Retina (tissue), 1 donor: ENCODE measurements at regions not wholly inside any gene's neighbourhood (a gene's known extent, or its start where the extent isn't known, plus 50 kb on each side); places are given as distances from the start of the nearest gene placed in this dataset.

Source experiments
- DNase-seq: peaks from one replicate; pipeline ENCODE4 v3.0.0-alpha.2; 2016

DNA sequence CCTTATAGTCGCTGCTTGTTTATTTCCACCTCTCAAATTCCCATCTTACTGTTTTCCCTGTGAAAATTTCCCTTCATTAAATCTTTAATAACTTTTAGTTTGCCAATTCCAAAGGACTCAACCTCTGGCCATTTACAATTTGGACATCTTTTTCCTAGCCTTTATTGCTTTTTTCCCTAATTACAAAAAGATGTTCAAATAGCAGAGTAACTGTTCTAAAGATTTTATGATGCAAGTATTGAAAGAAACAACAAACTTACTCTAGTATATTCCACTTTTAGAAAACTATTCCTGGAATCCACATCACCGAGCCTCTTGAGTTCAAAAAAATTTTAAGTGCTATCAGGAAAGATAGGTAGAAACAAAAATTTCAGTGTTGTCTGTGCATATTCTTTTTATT, 174.1 kb upstream of the UBE2E2 start:
- DNase-seq: no peak

DNA sequence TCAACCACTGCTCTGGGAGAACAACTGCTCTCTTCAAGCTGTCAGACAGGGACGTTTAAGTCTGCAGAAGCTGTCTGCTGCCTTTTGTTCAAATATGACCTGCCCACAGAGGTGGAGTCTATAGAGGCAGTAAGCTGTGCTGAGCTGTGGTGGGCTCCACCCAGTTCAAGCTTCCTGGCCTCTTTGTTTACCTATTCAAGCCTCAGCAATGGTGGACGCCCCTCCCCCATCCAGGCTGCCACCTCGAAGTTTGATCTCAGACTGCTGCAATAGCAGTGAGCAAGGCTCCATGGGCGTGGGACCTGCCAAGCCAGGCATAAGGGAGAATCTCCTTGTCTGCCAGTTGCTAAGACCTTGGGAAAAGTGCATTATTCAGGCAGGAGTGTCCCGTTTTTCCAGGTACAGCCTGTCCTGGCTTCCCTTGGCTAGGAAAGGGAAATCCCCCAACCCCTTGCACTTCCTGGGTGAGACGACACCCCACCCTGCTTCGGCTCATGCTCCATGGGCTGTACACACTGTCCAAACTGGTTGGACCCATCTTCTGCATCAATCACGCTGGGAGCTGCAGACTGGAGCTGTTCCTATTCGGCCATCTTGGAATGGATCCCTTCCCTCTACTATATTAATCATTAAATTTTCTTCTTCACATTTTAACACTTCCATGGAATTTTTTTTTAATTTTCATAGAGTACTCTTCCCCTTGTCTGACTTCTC, 167.0 kb upstream of the UBE2E2 start:
- DNase-seq: no peak

DNA sequence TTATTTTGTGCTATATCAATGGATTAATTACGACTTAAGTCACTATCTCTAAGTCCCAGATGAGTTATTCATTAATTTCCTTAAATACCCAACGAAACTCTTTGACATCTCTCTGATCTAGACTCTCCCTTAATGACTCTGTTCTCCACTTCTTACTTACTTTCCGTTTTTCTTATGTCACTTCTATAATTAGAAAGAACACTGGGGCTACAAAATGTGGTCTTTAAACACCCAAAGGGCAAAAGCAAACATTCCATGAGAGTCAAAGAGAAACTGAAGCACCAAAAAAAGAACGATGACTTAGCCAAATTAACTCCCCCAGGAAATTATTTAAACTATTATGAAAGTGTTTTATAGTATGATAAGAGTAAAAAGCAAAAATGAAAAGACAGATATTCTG, 166.4 kb upstream of the UBE2E2 start:
- DNase-seq: no peak

DNA sequence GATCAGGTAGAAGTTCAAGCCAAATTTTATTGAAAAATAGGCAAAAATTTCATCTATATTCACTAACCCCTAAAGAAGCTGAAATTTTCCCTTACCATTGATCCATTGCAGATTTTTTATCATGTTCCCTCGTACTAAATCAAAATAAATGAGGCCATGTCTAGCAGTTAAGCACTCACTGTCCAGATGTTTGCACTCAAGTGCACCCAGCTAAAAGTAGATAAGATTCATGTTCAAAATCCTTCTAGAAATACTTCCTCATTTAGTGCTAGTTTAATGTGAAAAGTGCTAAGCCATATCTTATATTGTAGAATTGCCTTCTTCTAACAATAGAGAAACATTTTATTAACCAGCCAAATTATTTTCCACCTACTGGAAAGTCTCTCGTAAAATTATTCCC, 164.7 kb upstream of the UBE2E2 start:
- DNase-seq: no peak

DNA sequence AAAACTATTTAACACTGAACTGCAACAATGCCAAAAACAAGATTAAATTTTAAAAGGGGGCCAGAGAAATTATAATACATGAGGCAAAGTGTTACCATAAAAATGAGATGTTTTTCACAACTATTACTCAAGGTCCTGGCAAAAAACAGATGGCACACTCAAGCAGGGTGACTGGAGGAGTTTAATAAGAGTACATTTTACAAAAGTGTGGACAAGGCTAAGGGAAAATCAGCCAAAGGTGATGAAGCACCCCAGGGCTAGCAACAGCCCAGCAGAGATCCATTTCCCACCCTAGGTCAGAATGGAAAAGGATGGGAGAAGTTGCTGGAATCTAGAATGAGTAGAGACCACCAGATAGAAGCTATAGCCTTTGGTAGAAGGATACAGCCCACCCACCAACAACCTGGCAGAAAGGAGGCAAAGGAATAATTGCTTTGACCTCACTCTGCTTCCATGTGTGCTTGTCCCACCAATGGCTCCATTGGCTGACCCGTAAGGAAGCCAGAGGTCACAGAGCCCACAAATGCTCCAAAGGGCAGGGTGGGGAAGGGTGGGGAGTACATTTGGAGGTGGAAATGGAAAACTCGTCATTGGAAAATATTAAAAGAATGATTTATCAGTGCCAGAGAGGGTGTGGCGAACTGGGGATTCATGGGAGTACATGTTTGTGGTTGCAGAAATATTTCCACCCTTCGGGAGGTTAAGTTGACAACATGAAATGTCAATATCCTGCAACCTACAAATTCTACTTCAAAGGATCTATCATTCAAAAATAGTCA, 161.0 kb upstream of the UBE2E2 start:
- DNase-seq: no peak

DNA sequence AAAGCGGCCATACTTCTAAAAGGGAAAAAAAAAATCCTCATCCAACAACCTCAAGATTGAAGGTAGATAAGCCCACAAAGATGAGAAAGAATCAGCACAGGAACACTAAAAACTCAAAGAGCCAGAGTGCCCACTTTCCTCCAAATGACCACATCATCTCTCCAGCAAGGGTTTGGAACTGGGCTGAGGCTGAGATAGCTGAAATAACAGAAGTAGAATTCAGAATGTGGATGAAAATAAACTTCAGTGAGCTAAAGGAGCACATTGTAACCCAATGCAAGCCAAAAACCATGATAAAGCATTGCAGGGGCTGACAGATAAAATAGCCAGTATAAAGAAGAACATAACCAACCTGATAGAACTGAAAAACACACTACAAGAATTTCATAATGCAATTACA, 158.7 kb upstream of the UBE2E2 start:
- no peak for DNase-seq

DNA sequence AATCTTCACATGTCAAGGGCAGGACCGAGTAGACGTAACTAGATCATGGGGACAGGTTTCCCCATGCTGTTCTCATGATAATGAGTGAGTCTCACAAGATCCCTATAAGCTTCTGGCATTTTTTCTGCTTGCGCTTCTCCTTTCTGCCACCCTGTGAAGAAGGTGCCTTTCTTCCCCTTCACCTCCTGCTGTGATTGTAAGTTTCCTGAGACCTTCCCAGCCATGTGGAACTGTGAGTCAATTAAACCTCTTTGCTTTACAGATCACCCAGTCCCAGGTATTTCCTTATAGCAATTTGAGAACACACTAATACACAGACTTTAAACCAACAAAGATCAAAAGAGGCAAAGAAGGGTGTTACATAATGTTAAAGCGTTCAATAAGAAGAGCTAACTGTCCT, 156.6 kb upstream of the UBE2E2 start:
- no peak for DNase-seq

DNA sequence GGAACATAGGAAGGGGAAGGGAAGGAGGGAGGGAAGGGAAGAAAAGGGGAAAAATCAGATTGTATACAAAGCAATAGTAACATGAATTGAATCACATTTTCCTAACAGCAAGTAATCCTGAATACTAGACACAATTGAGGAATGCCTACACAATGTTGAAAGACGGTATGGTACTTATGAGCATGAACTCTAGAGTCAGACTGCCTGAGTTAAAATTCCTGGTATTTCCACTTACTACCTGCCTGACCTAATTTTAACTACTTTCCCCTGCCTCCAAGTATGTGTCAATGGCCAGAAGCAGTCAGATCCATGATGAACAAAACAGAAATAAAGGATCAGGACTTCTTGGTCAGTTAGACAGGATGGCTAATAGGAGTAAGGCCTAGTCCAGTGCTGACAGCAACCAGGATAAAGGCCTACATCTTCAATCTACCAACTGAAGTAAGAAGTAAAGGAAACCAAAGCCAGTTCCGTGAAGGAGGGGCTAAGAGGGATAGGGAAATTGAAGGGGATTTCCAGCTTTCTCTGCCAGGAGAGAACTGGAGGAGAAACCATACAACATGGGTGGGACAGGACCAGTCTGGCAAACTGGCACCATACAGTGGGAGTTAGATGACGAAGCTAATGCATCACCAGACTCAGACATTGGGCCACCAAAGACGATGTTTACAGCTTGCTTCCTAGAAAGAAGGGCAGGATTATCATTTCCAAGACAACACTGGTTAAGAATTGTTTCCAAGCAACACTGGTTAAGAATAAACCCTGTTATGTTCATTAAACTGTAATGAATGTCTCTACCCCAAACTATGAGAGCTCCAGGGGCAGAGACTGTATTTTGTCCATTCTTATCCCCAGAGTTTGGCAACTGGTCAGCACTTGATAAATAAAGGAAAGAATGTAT, 151.6 kb upstream of the UBE2E2 start:
- no peak for DNase-seq

DNA sequence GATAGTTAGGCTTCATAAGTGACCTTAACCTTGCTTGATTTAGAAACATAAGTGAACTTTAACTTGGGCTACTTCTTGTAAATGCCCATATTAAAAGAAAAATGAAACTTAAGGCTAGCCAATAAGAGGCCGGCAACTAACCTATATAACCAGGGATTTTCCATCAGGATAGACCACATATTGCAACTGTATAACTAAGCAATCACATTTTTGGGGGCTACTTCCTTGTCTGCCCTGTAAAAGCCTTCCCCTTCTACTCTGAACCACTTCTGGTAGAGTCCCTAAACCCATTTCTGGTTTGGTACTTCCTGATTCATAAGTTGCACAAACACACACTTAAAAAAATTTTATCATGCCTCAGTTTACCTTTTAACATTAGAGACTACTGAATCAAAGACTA, 150.9 kb upstream of the UBE2E2 start:
- DNase-seq: no peak

DNA sequence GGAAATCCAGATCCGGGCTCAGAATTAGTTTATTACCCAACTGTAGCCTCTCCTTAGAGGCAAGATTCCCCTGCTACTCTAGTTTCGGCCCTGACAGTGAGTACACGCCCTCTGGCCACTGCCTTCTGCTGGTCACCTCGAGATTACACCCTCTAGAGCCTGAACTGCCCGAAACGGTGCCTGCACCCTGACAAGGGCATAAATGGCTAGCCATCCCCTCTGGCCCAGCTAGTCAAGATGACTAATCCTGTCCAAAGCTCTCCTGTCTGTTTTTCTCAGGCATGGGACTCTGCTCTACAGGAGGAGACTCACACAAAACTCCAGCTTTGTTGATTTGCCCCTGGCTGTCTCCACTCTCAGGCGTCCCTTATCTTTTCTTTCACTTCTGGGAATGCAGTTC, 150.5 kb upstream of the UBE2E2 start:
- DNase-seq: no peak

DNA sequence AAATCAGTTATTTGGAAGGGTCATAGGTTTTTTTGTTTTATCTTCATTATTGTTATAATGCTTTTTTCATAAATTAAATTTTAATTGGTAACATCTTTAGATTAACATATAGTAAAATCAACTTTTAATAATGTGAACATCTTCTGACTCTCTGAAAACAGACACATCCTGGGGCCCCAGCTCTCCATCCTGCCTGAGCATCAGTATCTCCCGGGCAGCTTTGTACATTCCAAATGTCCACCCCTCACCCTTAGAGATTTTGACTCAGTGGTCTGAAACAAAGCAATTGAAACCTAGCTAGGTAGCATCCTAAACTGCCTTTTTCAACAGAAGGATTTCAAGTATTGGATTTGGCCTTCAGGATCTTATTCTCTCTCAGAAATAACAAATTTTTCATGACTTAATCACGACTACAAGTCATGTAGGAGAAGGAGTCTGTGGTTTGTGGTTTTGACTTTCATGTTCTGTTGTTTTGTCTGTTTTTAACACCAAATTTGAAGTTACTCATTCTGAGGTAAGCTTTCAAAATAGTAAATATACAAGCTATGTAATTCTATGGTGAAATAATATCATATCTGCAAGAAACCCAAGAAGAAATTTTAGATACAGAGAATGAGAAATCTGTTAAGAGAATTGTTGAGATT, 147.3 kb upstream of the UBE2E2 start:
- no peak for DNase-seq

DNA sequence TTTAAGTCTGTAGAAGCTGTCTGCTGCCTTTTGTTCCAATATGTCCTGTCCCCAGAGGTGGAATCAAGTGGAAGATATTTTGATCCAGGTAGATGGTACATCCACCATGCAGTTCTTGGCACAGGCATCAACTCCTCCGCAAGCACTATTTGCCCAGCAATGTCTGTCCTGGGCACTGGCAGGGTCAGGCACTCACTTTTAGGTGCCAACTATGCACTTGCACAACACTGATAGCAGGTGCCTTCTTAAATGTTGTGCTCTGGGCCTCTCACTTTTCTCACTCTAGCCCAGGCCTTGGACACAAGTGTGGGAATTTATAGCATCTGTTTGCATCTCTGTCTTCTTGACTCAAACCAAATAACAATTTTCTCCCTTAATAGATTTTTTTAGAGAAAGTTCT, 140.5 kb upstream of the UBE2E2 start:
- DNase-seq: no peak

DNA sequence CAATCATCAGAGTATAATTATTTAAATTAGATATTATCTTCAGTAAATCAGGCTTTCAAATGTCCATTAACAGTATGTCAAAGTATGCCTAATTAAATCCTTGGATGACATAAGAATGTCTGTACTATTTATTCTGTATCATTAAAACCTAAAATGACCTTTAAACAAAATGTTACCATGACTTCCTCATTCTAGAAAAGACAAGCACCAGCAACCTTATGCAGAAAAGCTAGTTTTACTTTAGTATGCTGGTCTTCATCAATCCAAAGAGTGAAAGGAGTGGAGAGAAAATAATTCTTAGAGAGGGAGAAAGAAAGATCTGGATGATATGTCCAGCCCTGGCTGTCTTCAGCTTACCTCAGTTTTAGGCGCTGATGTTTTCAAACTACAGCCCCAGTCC, 140.1 kb upstream of the UBE2E2 start:
- DNase-seq: no peak

DNA sequence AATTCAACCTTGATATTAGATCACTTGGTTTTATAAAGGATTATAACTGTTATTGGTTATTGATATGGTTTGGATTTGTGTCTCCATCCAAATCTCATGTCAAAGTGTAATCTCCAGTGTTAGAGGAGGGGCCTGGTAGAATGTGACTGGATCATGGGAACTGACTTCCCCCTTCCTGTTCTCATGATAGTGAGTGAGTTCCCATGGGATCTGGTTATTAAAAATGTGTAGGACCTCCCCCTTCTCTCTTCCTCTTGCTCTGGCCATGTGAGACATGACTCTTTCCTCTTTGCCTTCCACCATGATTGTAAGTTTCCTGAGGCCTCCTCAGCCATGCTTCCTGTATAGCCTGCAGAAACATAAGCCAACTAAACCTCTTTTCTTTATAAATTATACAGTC, 136.0 kb upstream of the UBE2E2 start:
- no peak for DNase-seq

DNA sequence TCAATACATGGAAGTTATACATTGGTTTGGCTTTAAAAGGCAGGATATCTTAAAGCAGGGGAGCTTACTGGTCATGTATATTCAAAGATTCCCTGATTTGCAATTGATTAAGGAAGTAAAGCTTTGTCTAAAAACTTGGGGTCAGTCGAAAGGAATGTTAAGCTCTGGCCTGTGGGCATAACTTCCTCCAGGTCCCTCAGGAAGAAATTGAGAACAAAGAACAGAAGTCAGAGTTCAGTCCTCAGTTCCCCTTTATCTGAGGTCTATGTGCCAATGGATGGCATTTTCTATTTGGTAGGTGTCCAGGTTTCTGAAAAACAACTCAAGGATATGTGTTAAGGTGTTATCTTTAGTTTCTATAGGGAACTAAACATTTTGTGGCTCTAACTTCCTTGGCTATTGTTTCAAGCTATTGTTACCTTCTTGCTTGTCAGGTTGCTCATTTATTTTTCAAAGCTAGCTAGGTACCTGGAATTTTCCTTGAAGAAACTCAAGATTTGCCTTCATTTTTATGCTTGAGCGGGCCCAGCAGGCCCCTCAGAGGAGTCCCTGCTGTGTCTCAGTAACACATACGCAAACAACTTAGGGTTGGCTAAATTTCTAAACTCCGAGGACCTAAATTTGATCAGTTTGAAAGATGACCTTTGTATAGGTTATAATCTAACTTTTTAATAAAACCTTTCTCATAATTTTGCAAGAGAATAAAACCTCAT, 135.0 kb upstream of the UBE2E2 start:
- no peak for DNase-seq

DNA sequence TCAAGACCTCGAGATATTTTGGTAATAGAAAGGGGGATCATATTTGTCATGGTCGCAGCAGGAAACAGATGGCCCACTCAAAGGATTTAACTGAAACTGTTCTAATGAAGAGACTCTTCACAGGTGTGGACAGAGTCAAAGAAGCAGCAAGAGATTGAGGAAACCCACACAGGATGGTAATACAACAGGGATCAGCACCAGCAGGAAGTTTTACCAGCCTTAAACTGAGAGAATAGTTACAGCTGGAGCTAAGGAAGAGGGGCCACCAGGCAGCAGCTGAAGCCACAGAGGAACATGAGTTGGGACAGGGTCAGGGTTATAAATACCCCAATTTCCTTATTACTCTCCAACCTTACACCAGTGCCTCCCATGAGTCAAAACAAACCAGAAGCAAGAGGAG, 131.8 kb upstream of the UBE2E2 start:
- DNase-seq: no peak

DNA sequence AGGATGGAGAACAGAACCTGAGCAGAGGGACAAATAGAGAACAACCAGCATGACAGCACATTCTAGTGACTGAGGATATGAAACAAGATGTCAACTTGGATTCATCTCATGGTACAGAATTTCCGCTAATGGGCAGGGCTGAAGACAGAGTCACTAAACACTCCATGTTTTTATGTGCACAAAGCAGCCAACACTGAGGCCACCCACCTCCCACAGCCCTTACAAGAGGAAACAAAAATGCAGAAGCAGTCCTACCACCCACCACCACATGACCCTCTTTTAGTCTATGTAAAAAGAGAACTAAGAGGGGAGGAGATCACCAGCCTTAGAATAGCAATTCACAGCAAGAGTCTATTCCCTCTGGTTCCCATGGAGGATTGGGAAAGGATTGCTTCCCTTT, 131.4 kb upstream of the UBE2E2 start:
- no peak for DNase-seq

DNA sequence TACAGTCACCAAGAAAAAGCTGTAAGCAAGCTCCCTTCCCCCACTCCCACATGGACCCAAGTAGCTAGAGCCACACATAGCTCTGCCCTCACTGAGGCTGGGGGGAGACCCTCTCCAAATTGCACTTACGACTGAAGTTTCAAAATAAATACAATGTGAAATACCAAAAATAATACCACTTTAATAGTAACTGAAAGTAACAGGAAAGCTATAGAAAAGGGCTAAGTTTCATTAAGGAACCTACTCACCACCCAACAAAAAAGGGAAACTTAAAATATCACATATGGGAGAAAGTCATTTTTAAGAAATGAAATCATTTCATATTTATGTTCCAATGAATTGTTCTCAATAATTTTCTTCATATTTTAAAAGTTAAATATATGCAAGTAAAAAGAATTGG, 130.4 kb upstream of the UBE2E2 start:
- DNase-seq: no peak

DNA sequence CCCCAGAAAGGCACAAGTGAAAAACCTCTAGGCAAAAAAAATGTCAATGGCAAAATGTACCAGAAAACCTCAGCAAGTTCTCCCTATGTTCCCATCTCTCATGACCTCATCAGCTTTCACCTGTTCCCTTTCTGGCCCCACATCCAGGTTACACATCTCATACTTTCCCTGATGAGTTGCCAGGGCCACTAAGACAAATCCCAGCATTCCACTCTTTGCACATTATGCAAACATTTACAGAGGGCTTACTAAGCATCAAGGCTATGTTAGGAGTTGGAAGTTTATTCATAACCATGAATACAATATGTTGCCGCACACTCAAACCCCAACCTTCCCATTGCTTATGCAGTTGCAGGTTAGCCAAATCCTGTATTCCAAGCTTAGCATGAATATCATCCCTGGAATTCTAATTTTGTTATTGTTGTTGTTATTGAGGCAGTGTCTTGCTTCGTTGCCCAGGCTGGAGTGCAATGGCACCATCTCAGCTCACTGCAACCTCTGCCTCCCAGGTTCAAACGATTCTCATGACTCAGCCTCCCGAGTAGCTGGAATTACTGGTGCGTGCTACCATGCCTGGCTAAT, 129.3 kb upstream of the UBE2E2 start:
- no peak for DNase-seq

DNA sequence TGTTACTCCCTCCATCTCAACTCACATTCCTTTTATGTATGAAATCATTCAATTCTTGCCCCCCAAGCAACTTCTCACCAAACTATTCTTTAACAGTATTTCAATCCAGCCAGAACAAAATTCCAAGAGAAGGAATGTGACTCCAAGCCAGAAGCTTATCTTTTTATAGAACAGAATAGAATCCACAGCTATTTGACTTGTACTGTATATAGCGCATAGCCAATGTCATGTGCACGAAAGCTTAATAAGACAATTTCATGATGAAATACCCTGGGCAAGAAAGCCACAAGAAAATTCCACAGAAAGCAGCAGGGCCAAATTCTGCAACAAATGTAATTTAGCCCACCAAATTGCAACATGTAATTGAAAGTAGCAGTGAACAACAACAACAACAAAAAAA, 127.6 kb upstream of the UBE2E2 start:
- DNase-seq: no peak

DNA sequence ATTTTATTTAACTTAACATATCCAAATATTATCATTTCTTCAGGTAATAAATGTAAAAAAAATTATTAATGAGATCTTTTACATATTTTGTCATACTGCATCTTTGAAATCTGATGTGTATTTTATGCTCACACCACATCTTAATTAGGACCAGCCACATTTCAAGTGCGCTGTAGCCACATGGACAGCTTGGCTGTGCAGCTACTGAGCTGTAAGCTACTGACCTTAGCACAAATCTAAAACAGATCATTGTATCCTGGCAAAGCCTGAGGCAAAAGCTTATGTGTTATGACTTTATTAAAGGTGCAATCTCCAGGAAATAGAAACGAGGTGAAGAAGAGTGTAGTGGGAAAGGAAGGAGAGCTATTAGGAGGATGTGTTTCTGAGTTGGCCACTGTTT, 126.7 kb upstream of the UBE2E2 start:
- DNase-seq: no peak

DNA sequence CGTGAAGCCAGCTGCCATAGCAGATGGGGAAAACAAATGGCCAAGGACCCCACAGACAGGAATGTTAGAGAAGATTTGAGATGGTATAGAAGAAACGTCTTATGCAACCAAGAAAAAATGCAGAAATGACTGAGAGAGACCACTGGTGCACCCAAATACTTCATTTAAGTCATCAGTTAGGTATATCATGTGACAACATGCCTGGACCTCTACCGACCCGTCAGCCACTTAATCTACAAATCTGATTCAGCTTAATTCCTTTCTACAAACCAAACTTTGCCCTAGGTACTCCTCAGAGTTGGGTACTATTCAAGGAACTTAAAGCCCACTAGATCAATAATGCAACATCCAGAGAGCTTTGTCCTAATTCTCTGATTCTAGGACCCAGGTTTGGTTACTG, 126.0 kb upstream of the UBE2E2 start:
- DNase-seq: no peak
